ENCODE measurements at regions not wholly inside any gene's neighbourhood (a gene's known extent, or its start where the extent isn't known, plus 50 kb on each side); places are given as distances from the start of the nearest gene placed in this dataset.

DNA sequence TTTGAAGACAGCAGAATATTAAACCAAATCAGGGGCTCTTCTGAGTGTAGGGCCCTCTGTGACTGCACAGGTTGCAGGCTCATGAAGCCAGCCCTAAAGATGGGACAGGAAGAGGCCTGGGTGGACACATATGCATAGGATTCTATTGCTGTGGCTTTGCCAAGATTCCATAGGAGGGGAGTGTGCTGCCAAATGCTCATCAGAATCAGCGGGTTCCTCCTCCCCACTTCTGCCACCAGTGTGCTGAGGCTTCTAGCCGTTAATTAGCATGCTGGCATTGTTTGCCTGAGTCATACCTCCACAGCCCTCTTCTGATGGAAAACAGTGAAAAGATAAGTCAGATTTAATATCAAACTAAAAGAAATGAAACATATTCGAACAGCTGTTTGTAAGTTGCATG, 103.9 kb upstream of the TMEFF2 start:
- Histone ChIP-seq H2AFZ (ENCODE audit: low read length) (no peak overlapping the region), H4K20me1 (ENCODE audit: insufficient read depth, low read depth, low read length) (no peaks in the 10 kb centered on the region), H3K9ac (ENCODE audit: low read length) (no peak overlapping the region), H3K27me3 (ENCODE audit: low read length) (no peaks in the 10 kb centered on the region), H3K4me3 (ENCODE audit: low read length) (no peak overlapping the region), H3K79me2 (ENCODE audit: low read length) (no peaks in the 10 kb centered on the region), H3K9me3 (ENCODE audit: low read length) (no peaks in the 10 kb centered on the region; the same call in 1 of the 2 replicates), H3K9me2 (replicated peaks; ENCODE audit: insufficient read depth, low read length) (no peaks in the 10 kb centered on the region), H3K4me2 (ENCODE audit: low read depth, low read length, poor library complexity, severe bottlenecking) (no peak overlapping the region), H3K27ac (ENCODE audit: low read length) (no peak overlapping the region), H3K36me3 (ENCODE audit: insufficient read depth, low read length) (no peaks in the 10 kb centered on the region), H3K4me1 (ENCODE audit: low read length) (no peaks in the 10 kb centered on the region)
- DNase-seq = no peak

GRCh38 chr2:192292478-192292877, 97.7 kb upstream of the TMEFF2 start:
- H3K27ac ChIP-seq (ENCODE audit: low read length) = no peak overlapping the region
- H3K4me1 ChIP-seq (ENCODE audit: low read length) = no peaks in the 10 kb centered on the region
- no peak overlapping the region for H3K4me2 ChIP-seq (ENCODE audit: low read depth, low read length, poor library complexity, severe bottlenecking)
- no peaks in the 10 kb centered on the region for H3K9me3 ChIP-seq (ENCODE audit: low read length)
- DNase-seq = no peak
- no peaks in the 10 kb centered on the region for H3K36me3 ChIP-seq (ENCODE audit: insufficient read depth, low read length)
- H3K27me3 ChIP-seq (ENCODE audit: low read length) = no peaks in the 10 kb centered on the region
- no peak overlapping the region for H3K9ac ChIP-seq (ENCODE audit: low read length)
- no peaks in the 10 kb centered on the region for H3K9me2 ChIP-seq (replicated peaks; ENCODE audit: insufficient read depth, low read length)
- no peak overlapping the region for H3K4me3 ChIP-seq (ENCODE audit: low read length)
- no peak overlapping the region for H2AFZ ChIP-seq (ENCODE audit: low read length)
- no peaks in the 10 kb centered on the region for H3K79me2 ChIP-seq (ENCODE audit: low read length)
- no peaks in the 10 kb centered on the region for H4K20me1 ChIP-seq (ENCODE audit: insufficient read depth, low read depth, low read length)

DNA sequence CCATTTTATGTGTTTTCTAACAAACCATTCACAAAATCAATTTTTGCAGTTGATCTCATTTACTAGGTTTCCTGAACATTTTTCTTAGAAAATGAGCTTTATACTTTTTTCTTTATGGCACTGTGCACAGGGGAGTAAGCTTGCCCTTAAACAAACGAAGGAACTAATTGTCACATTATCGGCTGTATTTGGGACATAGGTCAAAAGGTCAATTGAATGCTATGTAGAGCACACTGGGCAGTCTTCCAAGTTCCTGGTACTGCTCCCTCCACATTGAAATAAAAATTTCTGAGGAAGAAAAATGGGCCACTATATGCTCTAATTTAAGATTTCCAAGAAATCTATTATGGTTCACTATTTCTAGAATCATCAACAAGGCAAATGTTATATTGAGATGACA, 93.6 kb upstream of the TMEFF2 start:
- no peak for DNase-seq
- Histone ChIP-seq H3K9me3 (ENCODE audit: low read length) (no peaks in the 10 kb centered on the region), H3K36me3 (ENCODE audit: insufficient read depth, low read length) (no peaks in the 10 kb centered on the region), H4K20me1 (ENCODE audit: insufficient read depth, low read depth, low read length) (no peaks in the 10 kb centered on the region), H3K9me2 (replicated peaks; ENCODE audit: insufficient read depth, low read length) (no peaks in the 10 kb centered on the region), H3K4me3 (ENCODE audit: low read length) (no peak overlapping the region), H3K27me3 (ENCODE audit: low read length) (no peaks in the 10 kb centered on the region), H2AFZ (ENCODE audit: low read length) (no peak overlapping the region), H3K4me2 (ENCODE audit: low read depth, low read length, poor library complexity, severe bottlenecking) (no peak overlapping the region), H3K9ac (ENCODE audit: low read length) (no peak overlapping the region), H3K27ac (ENCODE audit: low read length) (no peak overlapping the region), H3K4me1 (ENCODE audit: low read length) (no peaks in the 10 kb centered on the region), H3K79me2 (ENCODE audit: low read length) (no peaks in the 10 kb centered on the region)

DNA sequence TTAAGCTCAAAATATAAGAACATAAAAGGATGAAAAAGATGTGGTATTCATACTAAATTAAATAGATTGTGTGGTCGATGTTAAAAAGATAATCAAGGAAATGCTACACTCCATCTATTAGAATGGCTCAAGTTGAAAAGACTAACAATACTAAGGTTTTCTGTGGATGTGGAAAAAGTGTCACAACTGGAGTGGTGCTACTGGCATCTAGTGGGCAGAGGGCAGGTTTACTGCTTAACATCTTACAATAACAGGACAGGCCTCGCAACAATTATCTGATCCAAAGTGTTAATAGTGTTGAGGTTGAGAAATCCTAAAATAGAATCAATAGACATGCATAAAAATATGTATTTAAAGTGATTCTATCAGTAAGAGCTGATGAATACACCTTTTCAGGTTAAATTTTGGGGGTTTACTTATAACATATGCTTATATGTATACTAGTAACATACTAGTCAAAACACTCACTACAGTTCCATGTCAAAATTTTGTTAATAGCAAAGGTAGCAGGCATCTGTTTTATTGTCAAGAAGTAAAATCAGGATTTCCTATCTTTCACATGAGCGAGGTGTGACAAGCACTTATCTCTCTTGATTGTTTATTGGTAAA, 91.5 kb upstream of the TMEFF2 start:
- DNase-seq = peak; percentile 48
- Histone ChIP-seq H4K20me1 (ENCODE audit: insufficient read depth, low read depth, low read length) (no peaks in the 10 kb centered on the region), H3K9me2 (replicated peaks; ENCODE audit: insufficient read depth, low read length) (no peaks in the 10 kb centered on the region)

DNA sequence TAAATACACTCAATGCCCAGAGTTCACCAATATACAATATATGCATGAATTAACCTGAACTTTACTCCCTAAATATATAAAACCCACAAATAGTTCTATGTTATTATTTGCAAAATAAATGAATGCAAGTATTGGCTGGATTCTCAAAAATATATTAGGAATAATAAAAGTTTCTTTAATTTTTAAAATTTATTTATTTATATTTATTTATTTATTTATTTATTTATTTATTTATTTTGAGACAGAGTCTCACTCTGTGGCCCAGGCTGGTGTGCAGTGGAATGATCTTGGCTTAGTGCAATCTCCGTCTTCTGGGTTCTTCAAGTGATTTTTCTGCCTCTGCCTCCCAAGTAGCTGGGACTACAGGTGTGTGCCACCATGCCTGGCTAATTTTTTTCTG, 88.7 kb upstream of the TMEFF2 start:
- Histone ChIP-seq H3K9me3 (ENCODE audit: low read length) (no peaks in the 10 kb centered on the region; the same call in 1 of the 2 replicates), H3K4me3 (ENCODE audit: low read length) (no peak overlapping the region), H3K9ac (ENCODE audit: low read length) (no peak overlapping the region), H4K20me1 (ENCODE audit: insufficient read depth, low read depth, low read length) (no peaks in the 10 kb centered on the region), H3K4me1 (ENCODE audit: low read length) (no peaks in the 10 kb centered on the region), H3K36me3 (ENCODE audit: insufficient read depth, low read length) (no peaks in the 10 kb centered on the region), H2AFZ (ENCODE audit: low read length) (no peak overlapping the region), H3K4me2 (ENCODE audit: low read depth, low read length, poor library complexity, severe bottlenecking) (no peak overlapping the region), H3K27me3 (ENCODE audit: low read length) (no peaks in the 10 kb centered on the region), H3K9me2 (replicated peaks; ENCODE audit: insufficient read depth, low read length) (no peaks in the 10 kb centered on the region), H3K27ac (ENCODE audit: low read length) (no peak overlapping the region), H3K79me2 (ENCODE audit: low read length) (no peaks in the 10 kb centered on the region)
- DNase-seq = no peak

More for the DNA sequence above, 91.5 kb upstream of the TMEFF2 start:
- Histone ChIP-seq H3K27ac (ENCODE audit: low read length) (no peak overlapping the region), H3K4me2 (ENCODE audit: low read depth, low read length, poor library complexity, severe bottlenecking) (no peak overlapping the region), H3K4me1 (ENCODE audit: low read length) (no peaks in the 10 kb centered on the region), H3K36me3 (ENCODE audit: insufficient read depth, low read length) (no peaks in the 10 kb centered on the region), H3K27me3 (ENCODE audit: low read length) (no peaks in the 10 kb centered on the region), H3K4me3 (ENCODE audit: low read length) (no peak overlapping the region), H3K9ac (ENCODE audit: low read length) (no peak overlapping the region), H3K9me3 (ENCODE audit: low read length) (no peaks in the 10 kb centered on the region), H3K79me2 (ENCODE audit: low read length) (no peaks in the 10 kb centered on the region), H2AFZ (ENCODE audit: low read length) (no peak overlapping the region)

GRCh38 chr2:192278701-192279100, 84.0 kb upstream of the TMEFF2 start:
- Histone ChIP-seq H3K9ac (ENCODE audit: low read length) (no peak overlapping the region), H3K4me1 (ENCODE audit: low read length) (no peaks in the 10 kb centered on the region), H3K4me2 (ENCODE audit: low read depth, low read length, poor library complexity, severe bottlenecking) (no peak overlapping the region), H3K36me3 (ENCODE audit: insufficient read depth, low read length) (no peaks in the 10 kb centered on the region), H3K27me3 (ENCODE audit: low read length) (no peaks in the 10 kb centered on the region), H3K27ac (ENCODE audit: low read length) (no peak overlapping the region), H3K9me3 (ENCODE audit: low read length) (no peaks in the 10 kb centered on the region; the same call in none of the 2 replicates), H2AFZ (ENCODE audit: low read length) (no peak overlapping the region), H3K79me2 (ENCODE audit: low read length) (no peaks in the 10 kb centered on the region), H3K4me3 (ENCODE audit: low read length) (no peak overlapping the region), H4K20me1 (ENCODE audit: insufficient read depth, low read depth, low read length) (no peaks in the 10 kb centered on the region), H3K9me2 (replicated peaks; ENCODE audit: insufficient read depth, low read length) (no peaks in the 10 kb centered on the region)
- no peak for DNase-seq

DNA sequence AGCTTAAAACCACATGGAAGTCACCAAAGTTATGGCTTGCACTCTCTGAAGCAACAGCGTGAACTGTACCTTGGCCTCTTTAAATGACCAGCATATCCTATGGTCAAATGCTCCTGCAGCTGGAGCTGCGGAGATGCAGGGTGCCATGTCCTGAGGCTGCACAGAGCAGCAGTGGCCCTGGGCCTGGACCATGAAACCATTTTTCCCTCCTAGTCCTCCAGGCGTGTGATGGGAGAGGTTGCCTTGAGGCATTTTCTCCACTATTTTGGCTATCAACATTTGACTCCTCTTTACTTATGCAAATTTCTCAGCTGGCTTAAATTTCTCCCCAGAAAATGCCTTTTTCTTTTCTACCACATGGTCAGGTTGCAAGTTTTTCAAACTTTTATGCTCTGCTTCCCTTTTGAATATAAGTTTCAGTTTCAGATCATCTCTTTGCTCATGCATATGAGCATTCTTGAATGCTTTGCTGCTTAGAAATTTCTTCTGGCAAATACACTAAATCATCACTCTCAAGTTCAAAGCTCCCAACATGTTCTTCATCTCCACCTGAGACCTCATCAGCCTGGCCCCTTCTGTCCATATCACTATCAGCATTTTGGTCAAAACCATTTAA, 82.9 kb upstream of the TMEFF2 start:
- Histone ChIP-seq H3K4me2 (ENCODE audit: low read depth, low read length, poor library complexity, severe bottlenecking) (no peak overlapping the region), H4K20me1 (ENCODE audit: insufficient read depth, low read depth, low read length) (no peaks in the 10 kb centered on the region)

GRCh38 chr2:192275632-192276031, 80.9 kb upstream of the TMEFF2 start:
- H4K20me1 ChIP-seq (ENCODE audit: insufficient read depth, low read depth, low read length) = no peaks in the 10 kb centered on the region
- no peaks in the 10 kb centered on the region for H3K79me2 ChIP-seq (ENCODE audit: low read length)
- H3K9ac ChIP-seq (ENCODE audit: low read length) = no peak overlapping the region
- no peak overlapping the region for H3K4me2 ChIP-seq (ENCODE audit: low read depth, low read length, poor library complexity, severe bottlenecking)
- H3K9me3 ChIP-seq (ENCODE audit: low read length) = no peaks in the 10 kb centered on the region; the same call in none of the 2 replicates
- no peak for DNase-seq
- no peaks in the 10 kb centered on the region for H3K4me1 ChIP-seq (ENCODE audit: low read length)
- no peak overlapping the region for H3K4me3 ChIP-seq (ENCODE audit: low read length)
- no peaks in the 10 kb centered on the region for H3K27me3 ChIP-seq (ENCODE audit: low read length)
- H3K27ac ChIP-seq (ENCODE audit: low read length) = no peak overlapping the region
- H3K36me3 ChIP-seq (ENCODE audit: insufficient read depth, low read length) = no peaks in the 10 kb centered on the region
- H3K9me2 ChIP-seq (replicated peaks; ENCODE audit: insufficient read depth, low read length) = no peaks in the 10 kb centered on the region
- H2AFZ ChIP-seq (ENCODE audit: low read length) = no peak overlapping the region

More for the DNA sequence above, 82.9 kb upstream of the TMEFF2 start:
- H3K27ac ChIP-seq (ENCODE audit: low read length) = no peak overlapping the region
- H3K27me3 ChIP-seq (ENCODE audit: low read length) = no peaks in the 10 kb centered on the region
- no peaks in the 10 kb centered on the region for H3K79me2 ChIP-seq (ENCODE audit: low read length)
- H3K9me2 ChIP-seq (replicated peaks; ENCODE audit: insufficient read depth, low read length) = no peaks in the 10 kb centered on the region
- no peaks in the 10 kb centered on the region; the same call in none of the 2 replicates for H3K9me3 ChIP-seq (ENCODE audit: low read length)
- no peak overlapping the region for H3K9ac ChIP-seq (ENCODE audit: low read length)
- H3K4me1 ChIP-seq (ENCODE audit: low read length) = no peaks in the 10 kb centered on the region
- no peaks in the 10 kb centered on the region for H3K36me3 ChIP-seq (ENCODE audit: insufficient read depth, low read length)
- H3K4me3 ChIP-seq (ENCODE audit: low read length) = no peak overlapping the region
- no peak for DNase-seq
- no peak overlapping the region for H2AFZ ChIP-seq (ENCODE audit: low read length)

Data from Karpas-422 (cell line).